ENCODE measurements at regions not wholly inside any gene's neighbourhood (a gene's known extent, or its start where the extent isn't known, plus 50 kb on each side); places are given as distances from the start of the nearest gene placed in this dataset.

- H3K4me3 ChIP-seq (ENCODE audit: low read depth, low read length) = no peak overlapping the region
- peaks cover 8% of the 10 kb centered on the region for H3K4me1 ChIP-seq (ENCODE audit: control insufficient read depth, insufficient read depth, low read length)
- H3K9me3 ChIP-seq (ENCODE audit: control insufficient read depth, insufficient read depth, low read depth, low read length) = no peaks in the 10 kb centered on the region
- no peaks in the 10 kb centered on the region for H3K36me3 ChIP-seq (ENCODE audit: control insufficient read depth, insufficient read depth, low read length)
- H3K27ac ChIP-seq (ENCODE audit: low read depth, low read length) = no peak overlapping the region
- no peaks in the 10 kb centered on the region for H3K27me3 ChIP-seq (ENCODE audit: control insufficient read depth, insufficient read depth, low read length)
- no peak overlapping the region for H3K9ac ChIP-seq (ENCODE audit: low read length)
Observed at GRCh38 chr6:80467408-80467807, 360.9 kb downstream of the BCKDHB start.

GRCh38 chr6:80466981-80467380 is 360.5 kb downstream of the BCKDHB start:
- no peak overlapping the region for H3K27ac ChIP-seq (ENCODE audit: low read depth, low read length)
- H3K9ac ChIP-seq (ENCODE audit: low read length) = no peak overlapping the region
- H3K36me3 ChIP-seq (ENCODE audit: control insufficient read depth, insufficient read depth, low read length) = no peaks in the 10 kb centered on the region
- H3K27me3 ChIP-seq (ENCODE audit: control insufficient read depth, insufficient read depth, low read length) = no peaks in the 10 kb centered on the region
- H3K4me1 ChIP-seq (ENCODE audit: control insufficient read depth, insufficient read depth, low read length) = peaks cover 10% of the 10 kb centered on the region
- no peaks in the 10 kb centered on the region for H3K9me3 ChIP-seq (ENCODE audit: control insufficient read depth, insufficient read depth, low read depth, low read length)
- no peak overlapping the region for H3K4me3 ChIP-seq (ENCODE audit: low read depth, low read length)

GRCh38 chr6:80465513-80465912 is 359.0 kb downstream of the BCKDHB start:
- Histone ChIP-seq H3K9ac (ENCODE audit: low read length) (no peak overlapping the region), H3K4me3 (ENCODE audit: low read depth, low read length) (no peak overlapping the region), H3K36me3 (ENCODE audit: control insufficient read depth, insufficient read depth, low read length) (no peaks in the 10 kb centered on the region), H3K9me3 (ENCODE audit: control insufficient read depth, insufficient read depth, low read depth, low read length) (no peaks in the 10 kb centered on the region), H3K4me1 (ENCODE audit: control insufficient read depth, insufficient read depth, low read length) (peaks cover 17% of the 10 kb centered on the region), H3K27me3 (ENCODE audit: control insufficient read depth, insufficient read depth, low read length) (no peaks in the 10 kb centered on the region), H3K27ac (ENCODE audit: low read depth, low read length) (no peak overlapping the region)

- Histone ChIP-seq H3K27ac (ENCODE audit: low read depth, low read length) (no peak overlapping the region), H3K36me3 (ENCODE audit: control insufficient read depth, insufficient read depth, low read length) (no peaks in the 10 kb centered on the region), H3K27me3 (ENCODE audit: control insufficient read depth, insufficient read depth, low read length) (no peaks in the 10 kb centered on the region), H3K9ac (ENCODE audit: low read length) (no peak overlapping the region), H3K4me1 (ENCODE audit: control insufficient read depth, insufficient read depth, low read length) (peaks cover 17% of the 10 kb centered on the region), H3K4me3 (ENCODE audit: low read depth, low read length) (no peak overlapping the region), H3K9me3 (ENCODE audit: control insufficient read depth, insufficient read depth, low read depth, low read length) (no peaks in the 10 kb centered on the region)
Observed at GRCh38 chr6:80464901-80465300, 358.4 kb downstream of the BCKDHB start.

GRCh38 chr6:80463197-80463596 is 356.7 kb downstream of the BCKDHB start:
- no peak overlapping the region for H3K4me3 ChIP-seq (ENCODE audit: low read depth, low read length)
- H3K27me3 ChIP-seq (ENCODE audit: control insufficient read depth, insufficient read depth, low read length) = no peaks in the 10 kb centered on the region
- H3K27ac ChIP-seq (ENCODE audit: low read depth, low read length) = no peak overlapping the region
- H3K4me1 ChIP-seq (ENCODE audit: control insufficient read depth, insufficient read depth, low read length) = peaks cover 17% of the 10 kb centered on the region
- no peaks in the 10 kb centered on the region for H3K9me3 ChIP-seq (ENCODE audit: control insufficient read depth, insufficient read depth, low read depth, low read length)
- H3K9ac ChIP-seq (ENCODE audit: low read length) = no peak overlapping the region
- no peaks in the 10 kb centered on the region for H3K36me3 ChIP-seq (ENCODE audit: control insufficient read depth, insufficient read depth, low read length)

- no peaks in the 10 kb centered on the region for H3K36me3 ChIP-seq (ENCODE audit: control insufficient read depth, insufficient read depth, low read length)
- no peak overlapping the region for H3K27ac ChIP-seq (ENCODE audit: low read depth, low read length)
- no peaks in the 10 kb centered on the region for H3K9me3 ChIP-seq (ENCODE audit: control insufficient read depth, insufficient read depth, low read depth, low read length)
- H3K4me1 ChIP-seq (ENCODE audit: control insufficient read depth, insufficient read depth, low read length) = peaks cover 17% of the 10 kb centered on the region
- H3K4me3 ChIP-seq (ENCODE audit: low read depth, low read length) = no peak overlapping the region
- no peak overlapping the region for H3K9ac ChIP-seq (ENCODE audit: low read length)
- H3K27me3 ChIP-seq (ENCODE audit: control insufficient read depth, insufficient read depth, low read length) = no peaks in the 10 kb centered on the region
Observed at GRCh38 chr6:80460257-80460865, 353.9 kb downstream of the BCKDHB start.

GRCh38 chr6:80457439-80457933 is 351.0 kb downstream of the BCKDHB start:
- H3K4me3 ChIP-seq (ENCODE audit: low read depth, low read length) = no peak overlapping the region

GRCh38 chr6:80456724-80457438 is 350.4 kb downstream of the BCKDHB start:
- Histone ChIP-seq H3K4me1 (ENCODE audit: control insufficient read depth, insufficient read depth, low read length) (peaks cover 6% of the 10 kb centered on the region; the same call in 1 of the 2 replicates), H3K4me3 (ENCODE audit: low read depth, low read length) (no peak overlapping the region), H3K27me3 (ENCODE audit: control insufficient read depth, insufficient read depth, low read length) (no peaks in the 10 kb centered on the region), H3K36me3 (ENCODE audit: control insufficient read depth, insufficient read depth, low read length) (no peaks in the 10 kb centered on the region), H3K9me3 (ENCODE audit: control insufficient read depth, insufficient read depth, low read depth, low read length) (no peaks in the 10 kb centered on the region), H3K27ac (ENCODE audit: low read depth, low read length) (no peak overlapping the region), H3K9ac (ENCODE audit: low read length) (no peak overlapping the region)

More at GRCh38 chr6:80457439-80457933, 351.0 kb downstream of the BCKDHB start:
- Histone ChIP-seq H3K27ac (ENCODE audit: low read depth, low read length) (no peak overlapping the region), H3K4me1 (ENCODE audit: control insufficient read depth, insufficient read depth, low read length) (peaks cover 9% of the 10 kb centered on the region; the same call in 1 of the 2 replicates), H3K27me3 (ENCODE audit: control insufficient read depth, insufficient read depth, low read length) (no peaks in the 10 kb centered on the region), H3K36me3 (ENCODE audit: control insufficient read depth, insufficient read depth, low read length) (no peaks in the 10 kb centered on the region), H3K9ac (ENCODE audit: low read length) (no peak overlapping the region), H3K9me3 (ENCODE audit: control insufficient read depth, insufficient read depth, low read depth, low read length) (no peaks in the 10 kb centered on the region)

GRCh38 chr6:80454661-80455365 is 348.3 kb downstream of the BCKDHB start:
- Histone ChIP-seq H3K4me3 (ENCODE audit: low read depth, low read length) (no peak overlapping the region), H3K9ac (ENCODE audit: low read length) (no peak overlapping the region), H3K9me3 (ENCODE audit: control insufficient read depth, insufficient read depth, low read depth, low read length) (no peaks in the 10 kb centered on the region), H3K27me3 (ENCODE audit: control insufficient read depth, insufficient read depth, low read length) (no peaks in the 10 kb centered on the region), H3K27ac (ENCODE audit: low read depth, low read length) (no peak overlapping the region), H3K4me1 (ENCODE audit: control insufficient read depth, insufficient read depth, low read length) (no peaks in the 10 kb centered on the region), H3K36me3 (ENCODE audit: control insufficient read depth, insufficient read depth, low read length) (no peaks in the 10 kb centered on the region)

GRCh38 chr6:80454197-80454596 is 347.7 kb downstream of the BCKDHB start:
- Histone ChIP-seq H3K4me1 (ENCODE audit: control insufficient read depth, insufficient read depth, low read length) (no peaks in the 10 kb centered on the region), H3K36me3 (ENCODE audit: control insufficient read depth, insufficient read depth, low read length) (no peaks in the 10 kb centered on the region), H3K9me3 (ENCODE audit: control insufficient read depth, insufficient read depth, low read depth, low read length) (no peaks in the 10 kb centered on the region), H3K9ac (ENCODE audit: low read length) (no peak overlapping the region), H3K27me3 (ENCODE audit: control insufficient read depth, insufficient read depth, low read length) (no peaks in the 10 kb centered on the region), H3K27ac (ENCODE audit: low read depth, low read length) (no peak overlapping the region), H3K4me3 (ENCODE audit: low read depth, low read length) (no peak overlapping the region)

- peaks cover 11% of the 10 kb centered on the region for H3K9me3 ChIP-seq (ENCODE audit: control insufficient read depth, insufficient read depth, low read depth, low read length)
- no peak overlapping the region for H3K27ac ChIP-seq (ENCODE audit: low read depth, low read length)
- H3K9ac ChIP-seq (ENCODE audit: low read length) = no peak overlapping the region
- no peaks in the 10 kb centered on the region for H3K4me1 ChIP-seq (ENCODE audit: control insufficient read depth, insufficient read depth, low read length)
- H3K27me3 ChIP-seq (ENCODE audit: control insufficient read depth, insufficient read depth, low read length) = no peaks in the 10 kb centered on the region
- no peak overlapping the region for H3K4me3 ChIP-seq (ENCODE audit: low read depth, low read length)
- H3K36me3 ChIP-seq (ENCODE audit: control insufficient read depth, insufficient read depth, low read length) = no peaks in the 10 kb centered on the region
Observed at GRCh38 chr6:80449726-80450125, 343.3 kb downstream of the BCKDHB start.

Data from HUES6 (cell line).